H9 (cell line): ENCODE measurements at regions not wholly inside any gene's neighbourhood (a gene's known extent, or its start where the extent isn't known, plus 50 kb on each side); places are given as distances from the start of the nearest gene placed in this dataset.

Source experiments
- DNase-seq: peaks from one replicate; pipeline ENCODE4 v3.0.0-alpha.2; 2017
- H2AFZ ChIP-seq: one replicate; pipeline ENCODE4 v1.6.1; 2013; ENCODE audit warnings: mild to moderate bottlenecking, low read length, control low read depth, moderate library complexity
- H2AK5ac ChIP-seq: 2 replicates; pipeline ENCODE4 v1.6.1; 2013; ENCODE audit warnings: low read length, control low read depth, mixed read lengths; ENCODE audit not compliant: insufficient read length
- H2BK120ac ChIP-seq: one replicate; pipeline ENCODE4 v1.6.1; 2013; ENCODE audit warnings: low read depth, mild to moderate bottlenecking, low read length, control low read depth, inconsistent platforms; ENCODE audit not compliant: poor library complexity, severe bottlenecking
- H2BK12ac ChIP-seq: 2 replicates; pipeline ENCODE4 v1.6.1; 2013; ENCODE audit warnings: low read length, control low read depth, mixed read lengths, low read depth; ENCODE audit not compliant: insufficient read length
- H2BK15ac ChIP-seq: 2 replicates; pipeline ENCODE4 v1.6.1; 2013; ENCODE audit warnings: low read depth, low read length, control low read depth
- H2BK20ac ChIP-seq: one replicate; pipeline ENCODE4 v1.6.1; 2013; ENCODE audit warnings: low read depth, mild to moderate bottlenecking, low read length, control low read depth, inconsistent platforms; ENCODE audit not compliant: poor library complexity, severe bottlenecking
- H2BK5ac ChIP-seq: 2 replicates; pipeline ENCODE4 v1.6.1; 2013; ENCODE audit warnings: low read length, control low read depth, mixed read lengths; ENCODE audit not compliant: insufficient read length
- H3K14ac ChIP-seq: 2 replicates; pipeline ENCODE4 v1.6.1; 2013; ENCODE audit warnings: low read length, control low read depth; ENCODE audit not compliant: insufficient read depth
- H3K18ac ChIP-seq: 2 replicates; pipeline ENCODE4 v1.6.1; 2013; ENCODE audit warnings: low read depth, mild to moderate bottlenecking, mixed read lengths, low read length, control low read depth; ENCODE audit not compliant: insufficient read length
- H3K23ac ChIP-seq: 2 replicates; pipeline ENCODE4 v1.6.1; 2013; ENCODE audit warnings: low read length, control low read depth, mixed read lengths, low read depth; ENCODE audit not compliant: insufficient read length
- H3K23me2 ChIP-seq: 2 replicates; pipeline ENCODE4 v1.6.1; 2013; ENCODE audit warnings: low read depth, mild to moderate bottlenecking, mixed read lengths, low read length, control low read depth; ENCODE audit not compliant: insufficient read length, poor library complexity, severe bottlenecking
- H3K27ac ChIP-seq: 2 replicates; pipeline ENCODE4 v1.5.1; 2013; ENCODE audit warnings: low read length, control low read depth, mixed read lengths, low read depth; ENCODE audit not compliant: insufficient read length
- H3K27me3 ChIP-seq: 2 replicates; pipeline ENCODE4 v1.6.1; 2013; ENCODE audit warnings: low read length, control low read depth, inconsistent platforms; ENCODE audit not compliant: insufficient read depth
- H3K4ac ChIP-seq: 2 replicates; pipeline ENCODE4 v1.6.1; 2013; ENCODE audit warnings: low read depth, mild to moderate bottlenecking, control low read depth, inconsistent platforms, low read length, moderate library complexity
- H3K4me1 ChIP-seq: 2 replicates; pipeline ENCODE4 v1.6.1; 2013; ENCODE audit warnings: low read length, control low read depth, inconsistent platforms; ENCODE audit not compliant: insufficient read depth
- H3K4me2 ChIP-seq: 2 replicates; pipeline ENCODE4 v1.6.1; 2013; ENCODE audit warnings: low read length, control low read depth, mixed read lengths; ENCODE audit not compliant: insufficient read length, insufficient read depth
- H3K56ac ChIP-seq: 2 replicates; pipeline ENCODE4 v1.6.1; 2013; ENCODE audit warnings: low read depth, mild to moderate bottlenecking, mixed read lengths, low read length, control low read depth; ENCODE audit not compliant: insufficient read length
- H3K79me1 ChIP-seq: 2 replicates; pipeline ENCODE4 v1.6.1; 2013; ENCODE audit warnings: low read depth, mild to moderate bottlenecking, moderate library complexity, low read length, control low read depth, inconsistent platforms; ENCODE audit not compliant: insufficient read depth, poor library complexity, severe bottlenecking
- H3K79me2 ChIP-seq: 2 replicates; pipeline ENCODE4 v1.6.1; 2013; ENCODE audit warnings: low read length, control low read depth, inconsistent platforms; ENCODE audit not compliant: insufficient read depth
- H3K9ac ChIP-seq: 2 replicates; pipeline ENCODE4 v1.6.1; 2013; ENCODE audit warnings: low read length, control low read depth, mixed read lengths; ENCODE audit not compliant: insufficient read length; ENCODE audit errors: extremely low read depth
- H3K9me3 ChIP-seq: one replicate; pipeline ENCODE4 v1.6.1; 2013; ENCODE audit warnings: low read depth, low read length, inconsistent platforms; ENCODE audit not compliant: control insufficient read depth
- H3T11ph ChIP-seq: one replicate; pipeline ENCODE4 v1.6.1; 2013; ENCODE audit warnings: mild to moderate bottlenecking, low read length, control low read depth, inconsistent platforms
- H4K20me1 ChIP-seq: one replicate; pipeline ENCODE4 v1.6.1; 2013; ENCODE audit not compliant: control insufficient read depth, insufficient read length, insufficient read depth
- H4K5ac ChIP-seq: 2 replicates; pipeline ENCODE4 v1.6.1; 2013; ENCODE audit warnings: low read depth, mild to moderate bottlenecking, mixed read lengths, low read length, control low read depth; ENCODE audit not compliant: insufficient read length
- H4K8ac ChIP-seq: replicated peaks from 2 replicates; pipeline ENCODE4 v1.6.1; 2013; ENCODE audit warnings: low read length, control low read depth, mixed read lengths, low read depth; ENCODE audit not compliant: insufficient read length
- H4K91ac ChIP-seq: 2 replicates; pipeline ENCODE4 v1.6.1; 2013; ENCODE audit warnings: low read depth, mild to moderate bottlenecking, moderate library complexity, mixed read lengths, low read length, control low read depth; ENCODE audit not compliant: insufficient read length
- H3K27ac Mint-ChIP-seq, 3 experiments: 2 replicates in 2 of 3; 3 replicates in 1 of 3; pipeline ENCODE4 v1.8.0; 2020 to 2021; ENCODE audit warnings: mixed read lengths in 3 of 3, mild to moderate bottlenecking in 1 of 3, moderate library complexity in 1 of 3
- H3K27me3 Mint-ChIP-seq: 2 replicates; pipeline ENCODE4 v1.8.0; 2021; ENCODE audit warnings: low read depth, mild to moderate bottlenecking, moderate library complexity, mixed read lengths
- H3K36me3 Mint-ChIP-seq, 3 experiments: 2 replicates in 2 of 3; 3 replicates in 1 of 3; pipeline ENCODE4 v1.8.0; 2020 to 2021; ENCODE audit warnings: low read depth in 3 of 3, mixed read lengths in 3 of 3; ENCODE audit not compliant: insufficient read depth in 1 of 3
- H3K4me1 Mint-ChIP-seq, 2 experiments: 2 replicates each; pipeline ENCODE4 v1.8.0; 2020; ENCODE audit warnings: mixed read lengths in 2 of 2
- H3K4me3 Mint-ChIP-seq, 2 experiments: 2 replicates in 1 of 2; 3 replicates in 1 of 2; pipeline ENCODE4 v1.8.0; 2020 to 2021; ENCODE audit warnings: mild to moderate bottlenecking in 2 of 2, mixed read lengths in 2 of 2, moderate library complexity in 1 of 2
- H3K9me3 Mint-ChIP-seq, 2 experiments: 2 replicates in 1 of 2; 3 replicates in 1 of 2; pipeline ENCODE4 v1.8.0; 2020; ENCODE audit warnings: mild to moderate bottlenecking in 2 of 2, mixed read lengths in 2 of 2, moderate library complexity in 1 of 2
- CTCF ChIP-seq: fragments of 200-600 bp; sonication (generic); conservative IDR thresholded peaks from 3 replicates; pipeline ENCODE4 v1.8.0; 2021; ENCODE audit warnings: antibody characterized with exemption, mild to moderate bottlenecking
- WGBS: extraction: QIAGEN DNeasy Blood & Tissue Kit; methylation state at CpG from one replicate; pipeline ENCODE4 v1.1.7; 2013; ENCODE audit warnings: missing lambda C conversion rate, low lambda C conversion rate, mixed read lengths; ENCODE audit not compliant: insufficient read length; ENCODE audit errors: extremely low coverage; 5-methylcytosine and 5-hydroxymethylcytosine counted together

- Histone ChIP-seq H3K27ac (no peak overlapping the region), H3K79me1 (no peaks in the 10 kb centered on the region), H2BK15ac (no peak overlapping the region), H2AK5ac (no peak overlapping the region), H2AFZ (no peak overlapping the region), H3K14ac (no peak overlapping the region), H3K9me3 (no peaks in the 10 kb centered on the region), H3K56ac (no peak overlapping the region), H3K9ac (no peak overlapping the region), H3T11ph (no peak overlapping the region), H3K4me1 (no peaks in the 10 kb centered on the region), H3K18ac (no peak overlapping the region), H2BK20ac (no peak overlapping the region), H3K79me2 (no peaks in the 10 kb centered on the region), H3K27me3 (no peaks in the 10 kb centered on the region), H4K20me1 (no peaks in the 10 kb centered on the region), H2BK120ac (no peak overlapping the region), H3K23me2 (peaks cover 8% of the 10 kb centered on the region), H4K5ac (no peak overlapping the region), H3K4me2 (no peak overlapping the region), H4K91ac (no peak overlapping the region), H3K23ac (no peak overlapping the region), H2BK12ac (no peak overlapping the region), H3K4ac (no peak overlapping the region), H4K8ac (no peak overlapping the region), H2BK5ac (no peak overlapping the region)
- WGBS: no CpG with 5 or more reads among the region's 5 CpGs
- Mint-ChIP-seq H3K27ac (no peak overlapping the region), H3K36me3 (no peaks in the 10 kb centered on the region), H3K27me3 (no peaks in the 10 kb centered on the region), H3K4me1 (peaks cover 9 to 10% of the 10 kb centered on the region in 2 experiments), H3K4me3 (no peak overlapping the region), H3K9me3 (no peaks in the 10 kb centered on the region)
- TF ChIP-seq CTCF: no peak
- no peak for DNase-seq
These were observed 107.0 kb upstream of the ATP11B start for GRCh38 chr3:182686033-182686886.
